Stimulated activated naive CD8-positive, alpha-beta T cell treated with anti-CD3 and anti-CD28 coated beads, Interleukin-15, Interleukin-2, amounts not matched to agents 100 ng/mL and 50 ng/mL, for 24 hours (primary cell): ENCODE measurements at regions not wholly inside any gene's neighbourhood (a gene's known extent, or its start where the extent isn't known, plus 50 kb on each side); places are given as distances from the start of the nearest gene placed in this dataset.

Experiments
- H3K27ac Mint-ChIP-seq: one replicate; pipeline ENCODE4 v1.8.0; 2021; ENCODE audit warnings: mild to moderate bottlenecking, mixed read lengths
- H3K27me3 Mint-ChIP-seq: one replicate; pipeline ENCODE4 v1.8.0; 2021; ENCODE audit warnings: mixed read lengths
- H3K36me3 Mint-ChIP-seq: one replicate; pipeline ENCODE4 v1.8.0; 2021; ENCODE audit warnings: low read depth, mixed read lengths
- H3K4me1 Mint-ChIP-seq: one replicate; pipeline ENCODE4 v1.8.0; 2021; ENCODE audit warnings: low read depth, mixed read lengths
- H3K4me3 Mint-ChIP-seq: one replicate; pipeline ENCODE4 v1.8.0; 2021; ENCODE audit warnings: mild to moderate bottlenecking, mixed read lengths
- H3K9me3 Mint-ChIP-seq: one replicate; pipeline ENCODE4 v1.8.0; 2021; ENCODE audit warnings: mixed read lengths

DNA sequence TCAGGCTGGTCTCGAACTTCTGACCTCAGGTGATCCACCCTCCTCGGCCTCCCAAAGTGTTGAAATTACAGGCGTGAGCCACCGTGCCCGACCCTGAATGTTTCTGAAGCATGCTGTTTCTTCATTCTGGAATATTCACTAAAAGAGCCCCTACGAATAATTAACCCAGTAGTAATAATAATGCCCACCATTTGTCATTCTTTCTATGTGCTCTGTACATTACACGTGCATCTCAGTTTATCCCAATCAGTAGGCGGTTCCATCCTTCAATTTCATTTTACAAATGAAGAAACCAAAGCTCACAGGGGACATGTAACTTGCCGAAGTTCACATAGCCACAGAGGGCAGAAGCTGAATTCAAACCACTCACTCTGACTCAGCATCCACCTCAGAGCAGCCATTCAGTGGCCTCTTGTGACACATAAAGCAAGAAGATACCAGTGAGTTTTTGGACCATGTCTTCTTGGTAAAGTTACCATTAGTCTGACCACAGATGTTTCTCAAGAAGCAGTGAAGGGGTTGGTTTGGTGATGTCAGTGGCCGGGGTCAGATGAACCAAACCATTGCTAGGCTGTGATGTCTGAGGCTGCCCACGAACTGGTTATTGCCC, 71.9 kb upstream of the DUSP5 start:
- Mint-ChIP-seq H3K4me3 (peak overlapping the region; percentile 56), H3K36me3 (no peaks in the 10 kb centered on the region), H3K9me3 (no peaks in the 10 kb centered on the region), H3K27me3 (no peaks in the 10 kb centered on the region), H3K27ac (peak overlapping the region; percentile 93), H3K4me1 (peaks cover 88% of the 10 kb centered on the region)

DNA sequence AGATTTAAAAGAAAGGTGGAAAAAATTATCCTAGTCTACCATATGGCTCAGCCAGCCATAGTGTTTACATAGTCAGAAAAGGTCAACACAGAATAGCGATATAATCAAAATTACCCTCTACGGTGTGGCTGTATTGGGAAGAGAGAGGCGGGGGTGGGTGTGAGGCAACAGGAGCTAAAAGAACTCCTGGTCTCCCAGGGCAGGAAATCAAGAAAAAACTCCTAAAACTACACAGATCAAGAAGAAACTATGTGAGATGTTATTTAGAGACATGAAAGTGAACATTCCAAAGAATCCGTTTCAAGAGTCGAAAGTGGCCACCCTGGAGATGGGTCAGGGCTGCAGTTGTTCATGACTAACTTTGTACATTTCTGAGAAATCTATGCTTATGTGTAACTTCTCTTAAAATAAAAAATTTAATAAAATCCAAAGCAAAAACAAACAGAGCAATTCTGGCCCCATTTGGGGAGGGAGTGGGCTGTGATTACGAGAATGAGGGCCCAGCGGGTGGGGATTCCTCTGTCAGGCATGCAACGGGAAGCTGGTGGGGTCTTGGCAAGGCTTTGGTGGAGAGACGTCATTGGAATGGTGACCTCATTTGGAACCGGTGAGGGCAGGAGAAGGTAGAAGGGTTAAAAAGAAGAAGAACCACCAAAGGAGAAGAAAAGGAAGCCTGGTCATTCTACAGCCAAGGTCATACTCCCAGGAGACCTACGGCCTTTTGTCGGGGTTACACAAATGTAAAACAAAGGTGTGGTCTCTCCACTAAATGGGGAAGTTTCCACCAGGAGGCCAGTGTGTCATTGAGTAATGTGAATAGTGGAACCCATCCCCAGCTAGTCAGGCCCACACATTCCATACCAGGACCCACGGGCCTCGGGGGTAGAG, 71.2 kb upstream of the DUSP5 start:
- Mint-ChIP-seq H3K9me3 (no peaks in the 10 kb centered on the region), H3K27ac (peak overlapping the region; percentile 93), H3K36me3 (no peaks in the 10 kb centered on the region), H3K27me3 (no peaks in the 10 kb centered on the region), H3K4me1 (peaks cover 82% of the 10 kb centered on the region), H3K4me3 (peak overlapping the region; percentile 56)

DNA sequence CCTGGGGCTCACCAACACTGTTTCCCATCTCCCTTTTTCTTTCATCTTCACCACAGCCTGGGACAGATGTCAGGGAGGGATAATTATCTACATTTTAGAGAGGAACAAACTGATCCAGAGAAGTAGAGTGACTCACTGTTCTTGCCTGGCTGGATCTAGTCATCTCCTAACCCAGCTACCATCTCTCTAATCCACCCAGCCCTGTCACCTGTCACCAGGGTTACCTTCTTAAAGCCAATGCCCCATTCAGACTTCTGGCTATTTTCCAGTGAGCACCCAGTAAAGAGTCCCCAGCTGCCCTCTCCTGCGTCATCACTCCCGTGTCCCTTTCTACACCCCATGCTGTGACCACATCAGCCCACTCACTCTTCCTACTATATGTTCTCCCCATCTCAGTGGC, 68.4 kb upstream of the DUSP5 start:
- no peaks in the 10 kb centered on the region for H3K9me3 Mint-ChIP-seq
- peaks cover 66% of the 10 kb centered on the region for H3K4me1 Mint-ChIP-seq
- no peak overlapping the region for H3K4me3 Mint-ChIP-seq
- H3K27me3 Mint-ChIP-seq, result no peaks in the 10 kb centered on the region
- peak overlapping the region; percentile 70 for H3K27ac Mint-ChIP-seq
- no peaks in the 10 kb centered on the region for H3K36me3 Mint-ChIP-seq

DNA sequence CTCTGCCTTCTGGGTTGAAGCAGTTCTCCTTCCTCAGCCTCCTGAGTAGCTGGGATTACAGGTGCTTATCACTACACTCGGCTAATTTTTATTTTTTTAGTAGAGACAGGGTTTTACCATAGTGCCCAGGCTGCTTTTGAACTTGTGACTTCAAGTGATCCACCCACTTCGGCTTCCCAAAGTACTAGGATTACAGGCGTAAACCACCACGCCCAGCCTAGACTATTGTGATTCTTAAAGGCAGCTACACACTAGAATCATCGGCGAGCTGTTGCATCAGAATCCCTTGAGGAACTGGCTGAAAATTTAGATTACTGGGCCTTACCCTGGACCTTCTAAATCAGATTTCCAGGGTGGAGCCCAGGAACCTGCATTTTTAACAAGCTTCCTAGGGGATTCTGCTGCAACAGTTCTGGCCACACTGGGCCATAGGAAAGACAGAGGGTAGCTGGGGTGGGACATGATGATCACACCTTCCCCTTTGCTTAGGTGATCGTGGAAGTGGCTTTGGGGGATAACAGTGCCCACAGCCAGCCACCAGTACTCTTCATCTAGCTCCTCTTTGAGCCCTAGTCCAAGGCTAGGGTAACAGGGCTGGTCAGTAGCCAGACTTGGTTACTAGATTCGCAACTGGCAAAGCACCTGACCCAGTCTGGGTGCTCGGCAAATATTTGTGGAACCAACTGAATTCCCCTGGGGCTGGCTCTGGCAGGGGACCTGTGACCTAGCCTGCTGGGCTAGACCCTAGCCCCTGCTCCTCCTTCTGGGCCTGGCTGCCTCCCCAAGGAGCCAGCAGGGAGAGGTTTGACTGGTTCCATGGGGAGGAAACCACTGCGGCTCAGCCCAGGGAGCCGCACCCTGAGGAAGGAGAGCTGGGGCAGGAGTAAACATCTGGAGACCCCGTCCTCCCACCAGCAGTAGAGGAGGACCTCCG, 67.1 kb upstream of the DUSP5 start:
- H3K4me1 Mint-ChIP-seq, result peaks cover 55% of the 10 kb centered on the region
- H3K27ac Mint-ChIP-seq, result peak overlapping the region; percentile 70
- no peak overlapping the region for H3K4me3 Mint-ChIP-seq
- H3K27me3 Mint-ChIP-seq, result no peaks in the 10 kb centered on the region
- H3K9me3 Mint-ChIP-seq, result no peaks in the 10 kb centered on the region
- no peaks in the 10 kb centered on the region for H3K36me3 Mint-ChIP-seq

DNA sequence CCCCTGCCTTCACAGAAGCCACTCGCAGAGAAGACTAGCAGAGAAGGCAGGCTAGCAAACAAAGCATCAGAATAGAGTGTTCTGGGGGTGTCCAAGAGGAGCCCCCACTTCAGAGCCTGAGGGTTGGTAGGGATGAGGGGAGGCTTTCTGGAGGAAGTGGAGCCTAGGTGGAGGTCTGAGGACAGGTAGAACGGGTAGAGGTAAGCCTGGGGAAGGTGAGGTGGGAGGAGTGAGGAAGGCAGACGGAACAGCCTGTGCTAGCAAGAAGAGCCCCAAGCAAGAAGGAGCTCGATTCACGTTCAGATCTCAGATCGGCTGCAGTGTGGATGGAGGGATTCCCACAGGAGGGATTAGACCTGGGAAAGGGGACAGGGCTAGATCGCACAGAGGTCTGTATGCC, 66.0 kb upstream of the DUSP5 start:
- Mint-ChIP-seq H3K27ac (peak overlapping the region; percentile 28), H3K9me3 (no peaks in the 10 kb centered on the region), H3K4me3 (no peak overlapping the region), H3K4me1 (peaks cover 45% of the 10 kb centered on the region), H3K27me3 (no peaks in the 10 kb centered on the region), H3K36me3 (no peaks in the 10 kb centered on the region)

DNA sequence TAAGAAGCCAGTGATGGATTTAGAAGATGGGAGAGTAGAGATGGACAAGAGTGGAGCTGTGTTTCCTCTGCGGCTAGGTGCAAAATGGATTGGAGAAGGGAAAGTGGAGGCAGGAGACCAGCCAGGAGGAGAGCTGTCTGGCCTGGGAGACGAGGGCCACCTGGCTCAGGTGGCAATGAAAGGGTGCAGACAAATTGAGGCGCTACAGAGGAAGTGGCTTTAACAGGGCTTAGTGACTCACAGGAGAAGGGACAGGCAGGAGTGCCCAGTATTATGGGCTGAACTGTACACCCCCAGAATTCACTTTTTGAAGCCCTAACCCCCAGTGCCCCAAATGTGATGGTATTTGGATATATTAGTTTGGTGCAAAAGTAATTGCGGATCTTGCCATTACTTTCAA, 65.6 kb upstream of the DUSP5 start:
- Mint-ChIP-seq H3K4me3 (no peak overlapping the region), H3K4me1 (peaks cover 40% of the 10 kb centered on the region), H3K27ac (peak overlapping the region; percentile 28)

DNA sequence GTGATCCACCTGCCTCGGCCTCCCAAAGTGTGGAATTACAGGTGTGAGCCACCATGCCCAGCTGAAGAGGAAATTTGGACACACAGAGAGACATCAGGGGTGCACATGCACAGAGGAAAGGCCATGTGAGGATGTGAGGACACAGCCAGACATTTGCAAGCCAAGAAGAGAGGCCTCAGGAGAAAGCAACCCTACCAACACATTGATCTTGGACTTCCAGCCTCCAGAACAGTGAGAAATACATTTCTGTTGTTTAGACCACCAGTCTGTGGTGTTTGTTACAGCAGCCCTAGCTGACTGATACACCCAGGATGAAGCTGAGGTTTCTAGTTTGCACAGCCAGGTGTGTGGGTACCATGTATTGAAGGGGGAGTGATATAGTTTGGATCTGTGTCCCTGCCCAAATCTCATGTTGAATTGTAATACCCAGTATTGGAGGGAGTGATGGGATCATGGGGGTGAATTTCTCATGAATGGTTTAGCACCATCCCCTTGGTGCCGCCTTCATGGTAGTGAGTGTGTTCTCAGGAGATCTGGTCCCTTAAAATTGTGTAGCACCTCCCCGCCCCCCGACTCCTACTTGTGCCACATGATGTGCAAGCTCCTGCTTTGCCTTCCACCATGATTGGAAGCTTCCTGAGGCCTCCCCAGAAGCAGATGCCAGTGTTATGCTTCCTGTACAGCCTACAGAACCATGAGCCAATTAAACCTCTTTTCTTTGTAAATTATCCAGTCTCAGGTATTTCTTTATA, 64.7 kb upstream of the DUSP5 start:
- Mint-ChIP-seq H3K36me3 (no peaks in the 10 kb centered on the region), H3K27me3 (no peaks in the 10 kb centered on the region), H3K9me3 (no peaks in the 10 kb centered on the region), H3K4me3 (no peak overlapping the region), H3K27ac (no peak overlapping the region), H3K4me1 (peaks cover 31% of the 10 kb centered on the region)

More for the DNA sequence above, 65.6 kb upstream of the DUSP5 start:
- H3K27me3 Mint-ChIP-seq, result no peaks in the 10 kb centered on the region
- H3K36me3 Mint-ChIP-seq, result no peaks in the 10 kb centered on the region
- H3K9me3 Mint-ChIP-seq, result no peaks in the 10 kb centered on the region

DNA sequence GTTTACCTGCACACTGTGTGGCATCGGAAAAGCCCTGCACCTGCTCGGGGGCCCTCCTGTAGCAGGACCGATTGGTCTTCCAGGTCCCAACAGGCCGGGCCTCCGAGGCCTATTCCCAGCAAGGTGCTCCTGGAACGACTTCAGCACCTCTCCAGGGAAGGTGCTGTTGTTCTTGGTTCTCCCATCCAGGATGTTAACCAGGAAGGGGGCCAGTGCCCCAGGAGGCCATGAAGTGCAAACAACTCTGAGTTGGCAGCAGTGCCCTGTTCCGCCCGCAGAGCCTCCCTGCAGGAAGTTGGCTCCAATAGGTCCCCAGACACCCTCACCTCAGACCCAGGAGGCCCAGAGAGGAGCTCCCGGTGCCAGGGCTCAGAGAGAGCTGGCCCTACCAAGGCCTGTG, 64.0 kb upstream of the DUSP5 start:
- H3K4me1 Mint-ChIP-seq, result peaks cover 24% of the 10 kb centered on the region

DNA sequence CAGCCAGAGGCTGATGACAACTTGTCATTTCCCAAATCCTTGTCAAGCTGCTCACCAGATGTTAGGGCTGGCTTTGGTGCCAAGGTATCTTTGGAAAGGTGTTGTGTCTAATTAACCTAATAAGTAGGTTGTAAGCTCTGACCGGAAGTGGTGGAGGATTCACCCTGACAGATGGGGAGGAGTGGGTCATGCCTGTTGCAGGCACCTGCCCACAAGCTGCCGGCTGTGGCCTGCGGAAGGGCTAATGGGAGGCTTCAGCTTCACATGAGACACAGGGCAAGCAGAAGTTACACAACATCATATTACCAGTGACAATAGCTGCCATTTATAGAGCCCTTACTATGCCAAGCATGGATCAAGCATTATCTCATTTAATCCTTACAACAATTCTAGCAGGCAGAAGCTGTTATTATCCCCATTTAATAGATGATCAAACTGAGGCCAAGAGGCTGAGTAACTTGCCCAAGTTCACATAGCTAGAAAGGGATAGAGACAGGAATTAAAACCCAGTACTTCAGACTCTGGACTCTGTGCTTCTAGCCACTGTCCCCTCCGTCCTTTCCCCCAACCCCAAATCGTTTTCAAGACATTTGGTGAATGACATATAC, 63.1 kb upstream of the DUSP5 start:
- H3K27me3 Mint-ChIP-seq, result no peaks in the 10 kb centered on the region
- H3K36me3 Mint-ChIP-seq, result no peaks in the 10 kb centered on the region
- H3K27ac Mint-ChIP-seq, result no peak overlapping the region
- no peak overlapping the region for H3K4me3 Mint-ChIP-seq
- no peaks in the 10 kb centered on the region for H3K9me3 Mint-ChIP-seq
- H3K4me1 Mint-ChIP-seq, result peaks cover 15% of the 10 kb centered on the region

More for the DNA sequence above, 64.0 kb upstream of the DUSP5 start:
- Mint-ChIP-seq H3K27ac (no peak overlapping the region), H3K4me3 (no peak overlapping the region), H3K27me3 (no peaks in the 10 kb centered on the region), H3K36me3 (no peaks in the 10 kb centered on the region), H3K9me3 (no peaks in the 10 kb centered on the region)

DNA sequence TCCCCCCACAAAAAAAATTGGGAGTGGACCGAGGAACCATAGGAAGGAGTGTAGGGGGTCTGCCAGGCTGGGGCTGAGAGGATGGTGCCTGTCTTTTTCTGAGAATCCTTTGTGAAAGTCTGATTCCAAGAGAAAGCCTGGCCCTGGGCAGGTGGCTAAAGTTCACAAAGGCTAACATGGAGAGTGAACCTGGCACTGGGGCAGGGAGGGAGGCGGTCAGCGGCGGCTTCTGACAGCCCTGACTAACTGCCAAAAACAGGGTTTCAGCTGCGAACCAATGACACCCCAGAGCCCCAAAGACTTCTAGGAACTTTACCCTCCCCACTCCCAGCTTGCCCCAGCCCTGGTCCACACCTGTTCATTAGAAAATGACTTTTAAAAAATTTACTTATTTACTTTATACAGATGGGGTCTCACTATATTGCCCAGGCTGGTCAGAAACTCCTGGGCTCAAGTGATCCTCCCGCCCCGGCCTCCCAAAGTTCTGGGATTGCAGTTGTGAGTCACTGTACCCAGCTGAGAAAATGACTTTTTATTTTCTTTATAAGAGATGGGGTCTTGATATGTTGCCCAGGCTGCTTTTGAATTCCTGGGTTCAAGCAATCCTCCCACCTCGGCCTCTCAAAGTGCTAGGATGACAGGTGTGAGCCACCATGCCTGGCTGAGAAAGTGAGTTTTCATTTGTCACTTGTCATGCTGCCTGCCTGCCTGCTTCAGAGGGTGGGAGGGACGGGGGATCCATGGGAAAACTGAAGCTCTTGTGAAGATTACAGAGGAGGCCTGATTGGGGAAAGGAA, 61.0 kb upstream of the DUSP5 start:
- H3K27ac Mint-ChIP-seq, result no peak overlapping the region
- H3K27me3 Mint-ChIP-seq, result no peaks in the 10 kb centered on the region
- peaks cover 10% of the 10 kb centered on the region for H3K4me1 Mint-ChIP-seq
- H3K9me3 Mint-ChIP-seq, result no peaks in the 10 kb centered on the region
- H3K4me3 Mint-ChIP-seq, result no peak overlapping the region
- no peaks in the 10 kb centered on the region for H3K36me3 Mint-ChIP-seq

DNA sequence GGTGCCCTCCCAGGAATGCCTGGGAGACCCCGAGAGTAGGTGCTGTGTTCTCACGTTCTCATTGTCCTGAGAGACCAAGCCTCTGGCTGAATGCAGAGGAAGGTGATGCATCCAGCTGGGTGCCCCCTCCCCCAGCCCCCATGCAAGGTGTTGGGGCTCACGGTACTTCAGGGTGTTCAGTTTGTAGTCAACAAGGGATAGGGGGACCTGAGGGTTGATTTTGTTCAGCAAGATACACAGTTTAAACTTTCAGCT, 60.4 kb upstream of the DUSP5 start:
- Mint-ChIP-seq H3K4me3 (no peak overlapping the region), H3K9me3 (no peaks in the 10 kb centered on the region), H3K4me1 (peaks cover 9% of the 10 kb centered on the region)

DNA sequence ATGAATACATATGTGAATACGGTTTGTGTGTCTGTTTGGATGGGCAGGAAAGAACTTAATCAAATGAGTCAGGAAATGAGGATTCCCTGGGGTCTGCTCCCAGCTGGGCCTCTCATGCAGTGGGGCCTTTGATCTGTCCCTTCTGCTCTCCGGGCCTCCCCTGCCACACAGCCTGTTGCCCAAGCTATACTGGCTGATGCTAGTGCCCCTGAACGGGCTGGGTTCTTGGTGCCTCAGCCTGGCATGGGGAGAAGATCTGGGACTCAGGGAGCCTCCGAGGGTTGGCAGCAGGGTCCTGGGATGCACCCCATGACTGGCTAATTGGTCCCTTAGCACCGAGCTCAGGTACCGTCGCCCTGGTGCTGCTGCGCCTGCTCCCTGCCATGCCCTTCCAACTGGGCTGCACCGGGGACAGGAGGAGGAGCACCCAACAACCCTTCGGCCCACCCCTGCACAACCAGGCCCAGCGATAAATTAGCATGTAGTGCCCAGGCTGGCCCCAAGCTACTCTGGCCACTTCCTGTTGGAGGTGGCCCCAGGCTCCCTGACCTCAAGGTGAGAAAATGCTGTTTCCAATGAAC, 59.9 kb upstream of the DUSP5 start:
- Mint-ChIP-seq H3K36me3 (no peaks in the 10 kb centered on the region), H3K27ac (no peak overlapping the region), H3K9me3 (no peaks in the 10 kb centered on the region), H3K27me3 (no peaks in the 10 kb centered on the region), H3K4me1 (peaks cover 8% of the 10 kb centered on the region), H3K4me3 (no peak overlapping the region)

More for the DNA sequence above, 60.4 kb upstream of the DUSP5 start:
- no peaks in the 10 kb centered on the region for H3K27me3 Mint-ChIP-seq
- no peaks in the 10 kb centered on the region for H3K36me3 Mint-ChIP-seq
- H3K27ac Mint-ChIP-seq, result no peak overlapping the region

DNA sequence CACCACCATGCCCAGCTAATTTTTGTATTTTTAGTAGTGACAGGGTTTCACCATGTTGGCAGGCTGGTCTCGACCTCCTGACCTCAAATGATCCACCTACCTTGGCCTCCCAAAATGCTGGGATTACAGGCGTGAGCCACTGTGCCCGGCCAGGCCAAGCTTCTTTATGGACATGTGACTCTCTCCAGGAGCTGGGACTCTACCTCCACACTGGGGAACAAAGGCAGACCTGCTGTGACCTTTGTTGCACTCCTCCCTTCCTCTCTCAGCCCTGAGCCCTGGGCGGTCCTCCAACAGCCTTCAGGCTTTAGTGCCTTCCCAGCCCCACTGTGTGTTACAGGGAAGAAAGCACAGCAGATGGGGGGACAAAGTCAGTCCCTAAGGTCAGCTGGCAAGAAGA, 55.0 kb upstream of the DUSP5 start:
- Mint-ChIP-seq H3K27ac (peak overlapping the region; percentile 63), H3K4me3 (no peak overlapping the region), H3K9me3 (no peaks in the 10 kb centered on the region), H3K36me3 (no peaks in the 10 kb centered on the region), H3K27me3 (no peaks in the 10 kb centered on the region), H3K4me1 (peaks cover 8% of the 10 kb centered on the region)
